ENCODE measurements at regions not wholly inside any gene's neighbourhood (a gene's known extent, or its start where the extent isn't known, plus 50 kb on each side); places are given as distances from the start of the nearest gene placed in this dataset.

DNA sequence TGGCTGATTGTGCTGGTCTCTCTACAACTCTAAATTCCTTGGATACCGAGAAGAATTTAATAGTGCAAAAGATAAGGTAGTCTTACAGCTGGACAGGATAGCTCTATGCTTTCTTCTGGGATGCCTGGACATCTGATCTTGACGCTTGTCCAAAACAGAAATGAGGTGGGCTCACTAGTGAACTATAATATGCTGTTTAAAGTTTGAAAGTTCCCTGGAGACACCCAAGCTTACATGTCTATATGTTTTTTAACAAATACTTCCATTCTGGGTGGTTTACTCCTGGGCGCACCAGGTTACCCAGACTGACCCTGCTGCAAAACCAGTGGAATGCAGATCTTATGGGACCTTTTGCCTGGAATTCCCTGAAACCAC, 702.1 kb upstream of the COBL start:
- H3K4me1 ChIP-seq (ENCODE audit: insufficient read depth, low read length) = no peaks in the 10 kb centered on the region
- H3K9ac ChIP-seq (ENCODE audit: low read length) = no peak overlapping the region
- no peaks in the 10 kb centered on the region for H3K9me3 ChIP-seq (ENCODE audit: low read length)
- no peaks in the 10 kb centered on the region for H3K27me3 ChIP-seq (ENCODE audit: control insufficient read depth in 1 of 2, insufficient read depth in 2 of 2, low read length in 2 of 2)
- H3K4me3 ChIP-seq (ENCODE audit: low read depth in 1 of 2, low read length in 2 of 2) = no peak overlapping the region
- H3K36me3 ChIP-seq (ENCODE audit: insufficient read depth, low read length) = no peaks in the 10 kb centered on the region
- no peak overlapping the region for H3K27ac ChIP-seq (ENCODE audit: low read depth, low read length)

- Histone ChIP-seq H3K27me3 (ENCODE audit: control insufficient read depth in 1 of 2, insufficient read depth in 2 of 2, low read length in 2 of 2) (no peaks in the 10 kb centered on the region), H3K4me3 (ENCODE audit: low read depth in 1 of 2, low read length in 2 of 2) (no peak overlapping the region), H3K9ac (ENCODE audit: low read length) (no peak overlapping the region), H3K27ac (ENCODE audit: low read depth, low read length) (no peak overlapping the region), H3K4me1 (ENCODE audit: insufficient read depth, low read length) (no peaks in the 10 kb centered on the region), H3K9me3 (ENCODE audit: low read length) (no peaks in the 10 kb centered on the region), H3K36me3 (ENCODE audit: insufficient read depth, low read length) (no peaks in the 10 kb centered on the region)
These were observed 701.4 kb upstream of the COBL start for GRCh38 chr7:52017802-52018679.

DNA sequence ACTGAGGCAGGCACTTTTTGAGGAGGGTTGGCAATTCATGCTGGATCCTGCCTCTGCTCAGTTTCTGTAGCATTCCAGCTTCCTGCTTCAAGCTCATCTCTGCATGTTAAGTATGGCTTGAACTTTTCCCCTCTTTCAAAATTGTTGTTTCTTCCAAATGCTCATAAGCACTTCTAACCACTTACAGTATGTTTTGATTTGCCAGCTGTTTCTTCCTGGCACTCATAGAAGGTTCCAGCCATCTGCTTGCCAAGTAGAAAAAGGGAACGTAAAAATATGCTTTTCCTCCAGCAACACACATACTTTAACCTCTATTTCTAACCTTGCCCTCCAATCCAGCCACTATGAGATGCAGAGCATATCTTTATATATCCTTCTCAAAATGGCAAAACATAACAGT, 692.6 kb upstream of the COBL start:
- no peaks in the 10 kb centered on the region for H3K9me3 ChIP-seq (ENCODE audit: low read length)
- H3K27me3 ChIP-seq (ENCODE audit: control insufficient read depth in 1 of 2, insufficient read depth in 2 of 2, low read length in 2 of 2) = no peaks in the 10 kb centered on the region
- H3K4me3 ChIP-seq (ENCODE audit: low read depth in 1 of 2, low read length in 2 of 2) = no peak overlapping the region
- no peak overlapping the region for H3K27ac ChIP-seq (ENCODE audit: low read depth, low read length)
- H3K4me1 ChIP-seq (ENCODE audit: insufficient read depth, low read length) = no peaks in the 10 kb centered on the region
- no peaks in the 10 kb centered on the region for H3K36me3 ChIP-seq (ENCODE audit: insufficient read depth, low read length)
- no peak overlapping the region for H3K9ac ChIP-seq (ENCODE audit: low read length)

DNA sequence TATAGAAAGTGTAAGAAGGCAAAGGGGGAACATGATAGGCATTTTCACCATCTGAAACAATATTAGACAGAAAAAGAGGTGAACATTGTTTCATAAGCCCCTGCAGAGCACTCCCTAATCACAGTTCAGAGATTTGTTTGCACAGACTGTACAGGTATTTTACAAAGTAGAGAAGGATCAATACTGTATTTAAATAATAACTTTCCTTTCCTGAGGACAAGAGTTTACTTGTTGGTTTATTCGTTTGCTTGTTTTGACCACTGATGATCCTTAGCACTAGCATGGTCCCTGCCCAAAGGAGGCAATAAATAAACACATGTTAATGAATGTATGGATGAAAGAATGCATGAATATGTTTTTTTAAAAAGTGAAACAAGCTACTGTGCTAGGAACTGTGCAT, 690.1 kb upstream of the COBL start:
- no peak overlapping the region for H3K9ac ChIP-seq (ENCODE audit: low read length)
- H3K9me3 ChIP-seq (ENCODE audit: low read length) = no peaks in the 10 kb centered on the region
- no peak overlapping the region for H3K27ac ChIP-seq (ENCODE audit: low read depth, low read length)
- H3K4me3 ChIP-seq (ENCODE audit: low read depth in 1 of 2, low read length in 2 of 2) = no peak overlapping the region
- no peaks in the 10 kb centered on the region for H3K27me3 ChIP-seq (ENCODE audit: control insufficient read depth in 1 of 2, insufficient read depth in 2 of 2, low read length in 2 of 2)
- H3K36me3 ChIP-seq (ENCODE audit: insufficient read depth, low read length) = no peaks in the 10 kb centered on the region
- H3K4me1 ChIP-seq (ENCODE audit: insufficient read depth, low read length) = no peaks in the 10 kb centered on the region

DNA sequence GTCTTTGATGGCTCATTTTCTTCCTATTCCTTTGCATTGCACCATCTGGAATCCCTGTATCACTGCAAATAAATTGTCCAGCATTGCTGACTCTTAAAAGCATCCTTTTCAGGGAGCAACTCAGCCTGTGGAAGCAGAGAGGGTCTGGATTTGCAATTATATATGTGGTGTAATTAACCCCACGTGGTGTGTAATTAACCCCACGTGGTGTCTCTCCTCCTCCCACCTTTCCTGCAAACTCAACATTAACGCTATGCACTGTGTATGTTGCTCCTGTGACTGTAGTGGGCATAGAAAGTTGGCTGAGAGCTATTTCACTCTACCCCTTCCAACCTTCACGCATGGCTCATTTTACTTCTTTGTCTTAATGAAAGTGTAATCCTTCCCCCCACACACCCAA, 689.0 kb upstream of the COBL start:
- H3K27me3 ChIP-seq (ENCODE audit: control insufficient read depth in 1 of 2, insufficient read depth in 2 of 2, low read length in 2 of 2) = no peaks in the 10 kb centered on the region
- no peaks in the 10 kb centered on the region for H3K9me3 ChIP-seq (ENCODE audit: low read length)
- no peaks in the 10 kb centered on the region for H3K36me3 ChIP-seq (ENCODE audit: insufficient read depth, low read length)
- no peak overlapping the region for H3K4me3 ChIP-seq (ENCODE audit: low read depth in 1 of 2, low read length in 2 of 2)
- no peak overlapping the region for H3K27ac ChIP-seq (ENCODE audit: low read depth, low read length)
- no peak overlapping the region for H3K9ac ChIP-seq (ENCODE audit: low read length)
- H3K4me1 ChIP-seq (ENCODE audit: insufficient read depth, low read length) = no peaks in the 10 kb centered on the region

- no peak overlapping the region for H3K4me3 ChIP-seq (ENCODE audit: low read depth in 1 of 2, low read length in 2 of 2)
- H3K27me3 ChIP-seq (ENCODE audit: control insufficient read depth in 1 of 2, insufficient read depth in 2 of 2, low read length in 2 of 2) = no peaks in the 10 kb centered on the region
- H3K27ac ChIP-seq (ENCODE audit: low read depth, low read length) = no peak overlapping the region
- H3K9ac ChIP-seq (ENCODE audit: low read length) = no peak overlapping the region
- H3K9me3 ChIP-seq (ENCODE audit: low read length) = no peaks in the 10 kb centered on the region
- H3K36me3 ChIP-seq (ENCODE audit: insufficient read depth, low read length) = no peaks in the 10 kb centered on the region
- H3K4me1 ChIP-seq (ENCODE audit: insufficient read depth, low read length) = no peaks in the 10 kb centered on the region
These were observed 679.1 kb upstream of the COBL start for GRCh38 chr7:51995596-51996179.

DNA sequence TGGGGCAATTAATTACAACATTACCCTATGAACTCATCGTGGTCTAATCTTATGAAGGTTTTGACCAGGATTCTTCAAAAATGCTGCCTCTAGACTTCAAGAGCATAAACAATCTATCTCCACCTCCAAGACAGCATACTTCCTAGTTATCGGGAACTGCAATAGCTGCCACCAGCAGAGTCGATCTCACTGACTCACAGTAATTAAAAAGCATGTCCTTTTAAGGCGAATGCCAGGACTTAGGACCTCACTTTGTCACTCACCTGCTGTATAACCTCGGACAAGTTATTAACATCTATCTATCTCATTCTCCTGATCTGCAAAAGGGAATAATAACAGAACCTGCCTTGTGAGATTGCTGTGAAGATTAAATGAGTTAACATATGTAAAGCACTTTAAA, 666.0 kb upstream of the COBL start:
- Histone ChIP-seq H3K27me3 (ENCODE audit: control insufficient read depth in 1 of 2, insufficient read depth in 2 of 2, low read length in 2 of 2) (no peaks in the 10 kb centered on the region), H3K9ac (ENCODE audit: low read length) (no peak overlapping the region), H3K27ac (ENCODE audit: low read depth, low read length) (no peak overlapping the region), H3K9me3 (ENCODE audit: low read length) (no peaks in the 10 kb centered on the region), H3K4me3 (ENCODE audit: low read depth in 1 of 2, low read length in 2 of 2) (no peak overlapping the region), H3K4me1 (ENCODE audit: insufficient read depth, low read length) (no peaks in the 10 kb centered on the region), H3K36me3 (ENCODE audit: insufficient read depth, low read length) (no peaks in the 10 kb centered on the region)

DNA sequence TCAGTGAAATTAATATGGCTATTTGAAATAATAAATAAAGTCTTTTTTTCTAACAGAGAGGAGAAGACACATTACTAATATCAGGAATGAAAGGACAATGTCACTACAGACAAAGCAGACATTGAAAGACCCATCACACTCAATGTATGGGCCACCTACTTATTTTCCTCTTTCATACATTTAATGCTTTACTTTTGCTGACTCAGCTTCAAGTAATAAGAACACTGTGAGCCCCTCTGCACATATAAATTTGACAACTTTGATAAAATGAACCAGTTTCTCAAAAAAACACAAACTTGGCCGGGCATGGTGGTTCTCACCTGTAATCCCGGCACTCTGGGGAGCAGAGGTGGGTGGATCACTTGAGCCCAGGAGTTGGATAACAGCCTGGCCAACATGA, 664.2 kb upstream of the COBL start:
- Histone ChIP-seq H3K9me3 (ENCODE audit: low read length) (no peaks in the 10 kb centered on the region), H3K27me3 (ENCODE audit: control insufficient read depth in 1 of 2, insufficient read depth in 2 of 2, low read length in 2 of 2) (no peaks in the 10 kb centered on the region), H3K9ac (ENCODE audit: low read length) (no peak overlapping the region), H3K36me3 (ENCODE audit: insufficient read depth, low read length) (no peaks in the 10 kb centered on the region), H3K27ac (ENCODE audit: low read depth, low read length) (no peak overlapping the region), H3K4me3 (ENCODE audit: low read depth in 1 of 2, low read length in 2 of 2) (no peak overlapping the region), H3K4me1 (ENCODE audit: insufficient read depth, low read length) (no peaks in the 10 kb centered on the region)

- Histone ChIP-seq H3K4me1 (ENCODE audit: insufficient read depth, low read length) (no peaks in the 10 kb centered on the region), H3K27me3 (ENCODE audit: control insufficient read depth in 1 of 2, insufficient read depth in 2 of 2, low read length in 2 of 2) (no peaks in the 10 kb centered on the region), H3K36me3 (ENCODE audit: insufficient read depth, low read length) (no peaks in the 10 kb centered on the region), H3K27ac (ENCODE audit: low read depth, low read length) (no peak overlapping the region), H3K4me3 (ENCODE audit: low read depth in 1 of 2, low read length in 2 of 2) (no peak overlapping the region), H3K9ac (ENCODE audit: low read length) (no peak overlapping the region), H3K9me3 (ENCODE audit: low read length) (no peaks in the 10 kb centered on the region)
These were observed 663.7 kb upstream of the COBL start for GRCh38 chr7:51980313-51980712.

DNA sequence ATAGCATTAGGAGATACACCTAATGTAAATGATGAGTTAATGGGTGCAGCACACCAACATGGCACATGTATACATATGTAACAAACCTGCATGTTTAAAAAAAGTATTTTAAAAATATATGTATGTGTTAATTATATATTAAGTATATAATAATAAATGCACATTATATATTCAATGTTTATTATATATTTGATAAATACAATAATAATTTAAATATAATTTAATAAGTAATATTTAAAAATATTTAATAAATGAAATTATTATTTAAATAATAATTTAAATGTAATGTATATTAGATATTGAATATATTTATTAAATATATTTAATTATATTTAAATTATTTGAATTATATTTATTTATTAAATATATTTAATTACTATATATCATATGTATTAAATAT, 661.3 kb upstream of the COBL start:
- H3K9ac ChIP-seq (ENCODE audit: low read length) = no peak overlapping the region
- H3K27ac ChIP-seq (ENCODE audit: low read depth, low read length) = no peak overlapping the region
- H3K9me3 ChIP-seq (ENCODE audit: low read length) = no peaks in the 10 kb centered on the region
- H3K36me3 ChIP-seq (ENCODE audit: insufficient read depth, low read length) = no peaks in the 10 kb centered on the region
- H3K4me1 ChIP-seq (ENCODE audit: insufficient read depth, low read length) = no peaks in the 10 kb centered on the region
- no peaks in the 10 kb centered on the region for H3K27me3 ChIP-seq (ENCODE audit: control insufficient read depth in 1 of 2, insufficient read depth in 2 of 2, low read length in 2 of 2)
- no peak overlapping the region for H3K4me3 ChIP-seq (ENCODE audit: low read depth in 1 of 2, low read length in 2 of 2)

- no peak overlapping the region for H3K27ac ChIP-seq (ENCODE audit: low read depth, low read length)
- no peaks in the 10 kb centered on the region for H3K27me3 ChIP-seq (ENCODE audit: control insufficient read depth in 1 of 2, insufficient read depth in 2 of 2, low read length in 2 of 2)
- no peaks in the 10 kb centered on the region for H3K9me3 ChIP-seq (ENCODE audit: low read length)
- H3K4me1 ChIP-seq (ENCODE audit: insufficient read depth, low read length) = no peaks in the 10 kb centered on the region
- H3K36me3 ChIP-seq (ENCODE audit: insufficient read depth, low read length) = no peaks in the 10 kb centered on the region
- H3K4me3 ChIP-seq (ENCODE audit: low read depth in 1 of 2, low read length in 2 of 2) = no peak overlapping the region
- no peak overlapping the region for H3K9ac ChIP-seq (ENCODE audit: low read length)
These were observed 657.3 kb upstream of the COBL start for GRCh38 chr7:51973939-51974338.

DNA sequence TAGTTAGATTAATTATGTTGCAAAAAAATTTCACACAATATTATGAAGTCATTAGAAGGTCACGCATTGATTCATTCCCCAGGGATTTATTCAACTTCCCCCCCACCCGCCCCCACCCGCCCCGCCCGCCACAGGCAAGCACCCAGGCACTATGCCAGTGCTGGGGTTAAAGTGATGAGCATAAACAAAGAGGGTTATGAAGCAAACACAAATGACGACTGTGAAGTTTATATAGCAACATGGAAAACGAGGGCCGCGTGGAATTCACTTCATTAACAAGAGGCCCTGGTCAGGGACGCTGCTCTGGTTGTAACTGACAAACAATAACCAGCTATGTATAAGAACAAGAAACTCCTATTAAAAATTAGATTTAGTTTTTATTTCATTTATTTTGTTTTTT, 656.5 kb upstream of the COBL start:
- H3K4me3 ChIP-seq (ENCODE audit: low read depth in 1 of 2, low read length in 2 of 2) = no peak overlapping the region
- no peaks in the 10 kb centered on the region for H3K4me1 ChIP-seq (ENCODE audit: insufficient read depth, low read length)
- no peaks in the 10 kb centered on the region for H3K27me3 ChIP-seq (ENCODE audit: control insufficient read depth in 1 of 2, insufficient read depth in 2 of 2, low read length in 2 of 2)
- H3K9ac ChIP-seq (ENCODE audit: low read length) = no peak overlapping the region
- H3K36me3 ChIP-seq (ENCODE audit: insufficient read depth, low read length) = no peaks in the 10 kb centered on the region
- H3K9me3 ChIP-seq (ENCODE audit: low read length) = no peaks in the 10 kb centered on the region
- no peak overlapping the region for H3K27ac ChIP-seq (ENCODE audit: low read depth, low read length)
